OCI-LY7 (cell line): ENCODE measurements at regions not wholly inside any gene's neighbourhood (a gene's known extent, or its start where the extent isn't known, plus 50 kb on each side); places are given as distances from the start of the nearest gene placed in this dataset.

Experiments
- EZH2phosphoT487 ChIP-seq: fragments of 200-600 bp; sonication (generic); IDR thresholded peaks from 2 replicates; pipeline ENCODE4 v1.6.1; 2018; ENCODE audit warnings: low read depth, borderline replicate concordance, mild to moderate bottlenecking, mixed run types, antibody characterized with exemption, low read length, moderate library complexity, mixed read lengths
- TF ChIP-seq, protein P1 (sequence below): fragments of 200-600 bp; sonication (generic); conservative IDR thresholded peaks from 2 replicates; pipeline ENCODE4 v1.5.1; 2014; ENCODE audit warnings: mild to moderate bottlenecking, antibody characterized with exemption, low read length, moderate library complexity, mixed read lengths

- TF ChIP-seq, protein P1, sequence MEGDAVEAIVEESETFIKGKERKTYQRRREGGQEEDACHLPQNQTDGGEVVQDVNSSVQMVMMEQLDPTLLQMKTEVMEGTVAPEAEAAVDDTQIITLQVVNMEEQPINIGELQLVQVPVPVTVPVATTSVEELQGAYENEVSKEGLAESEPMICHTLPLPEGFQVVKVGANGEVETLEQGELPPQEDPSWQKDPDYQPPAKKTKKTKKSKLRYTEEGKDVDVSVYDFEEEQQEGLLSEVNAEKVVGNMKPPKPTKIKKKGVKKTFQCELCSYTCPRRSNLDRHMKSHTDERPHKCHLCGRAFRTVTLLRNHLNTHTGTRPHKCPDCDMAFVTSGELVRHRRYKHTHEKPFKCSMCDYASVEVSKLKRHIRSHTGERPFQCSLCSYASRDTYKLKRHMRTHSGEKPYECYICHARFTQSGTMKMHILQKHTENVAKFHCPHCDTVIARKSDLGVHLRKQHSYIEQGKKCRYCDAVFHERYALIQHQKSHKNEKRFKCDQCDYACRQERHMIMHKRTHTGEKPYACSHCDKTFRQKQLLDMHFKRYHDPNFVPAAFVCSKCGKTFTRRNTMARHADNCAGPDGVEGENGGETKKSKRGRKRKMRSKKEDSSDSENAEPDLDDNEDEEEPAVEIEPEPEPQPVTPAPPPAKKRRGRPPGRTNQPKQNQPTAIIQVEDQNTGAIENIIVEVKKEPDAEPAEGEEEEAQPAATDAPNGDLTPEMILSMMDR = no peak
- TF ChIP-seq EZH2phosphoT487 = no peak
Observed at GRCh38 chr18:30888344-30888743, 154.2 kb downstream of the DSC3 start.
